Ramos (cell line): ENCODE measurements at regions not wholly inside any gene's neighbourhood (a gene's known extent, or its start where the extent isn't known, plus 50 kb on each side); places are given as distances from the start of the nearest gene placed in this dataset.
"Not testable (repeated sequence)": the region's sequence is repeated elsewhere in the genome, so short reads cannot be mapped to it uniquely, and the experiment has no call there.

Source experiments
- in situ Hi-C: fragments of 300-500 bp; cut with MboI; formaldehyde crosslinking; loops from one replicate; pipeline ENCODE4 v1.14.3; 2022; ENCODE audit warnings: low sequenced_read_pairs; ENCODE audit not compliant: unreplicated experiment

DNA sequence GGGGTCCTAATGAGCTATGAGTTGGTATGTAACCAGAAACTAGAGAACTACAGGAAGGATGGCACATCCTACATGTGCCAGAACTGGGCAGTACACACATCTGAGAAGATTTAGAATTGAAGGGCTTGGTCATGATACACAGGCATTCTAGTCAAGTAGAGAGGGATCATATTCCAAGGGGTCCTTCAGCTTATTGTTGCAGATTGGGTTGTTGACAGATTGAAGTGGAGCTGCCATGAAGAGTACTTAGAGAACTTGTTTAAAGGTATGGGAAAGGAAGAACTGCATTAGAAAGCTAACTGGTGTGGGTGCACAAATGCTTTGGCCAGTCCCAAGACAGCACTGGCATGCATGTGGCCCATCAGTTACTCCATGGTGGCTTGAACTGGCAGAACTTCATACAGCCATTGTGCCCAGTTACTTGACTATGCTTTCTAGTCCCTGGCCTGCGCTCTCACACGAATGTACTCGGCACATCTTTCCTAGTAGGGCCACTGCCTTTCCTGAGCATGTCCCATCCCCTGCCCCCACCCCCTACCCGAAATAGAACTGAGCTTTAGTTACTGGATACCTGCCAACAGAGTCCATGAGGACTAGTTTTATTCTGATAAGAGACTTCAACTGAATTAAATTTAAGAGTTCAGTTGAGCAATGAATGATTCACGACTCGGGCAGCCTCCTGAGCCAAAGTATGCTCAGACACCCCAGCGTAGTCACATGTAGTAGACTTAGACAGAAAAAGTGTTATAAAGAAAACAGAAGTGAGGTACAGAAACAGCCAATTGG lies 64.0 kb downstream of the CCNG2 start:
- in situ Hi-C loops = no loop called here

DNA sequence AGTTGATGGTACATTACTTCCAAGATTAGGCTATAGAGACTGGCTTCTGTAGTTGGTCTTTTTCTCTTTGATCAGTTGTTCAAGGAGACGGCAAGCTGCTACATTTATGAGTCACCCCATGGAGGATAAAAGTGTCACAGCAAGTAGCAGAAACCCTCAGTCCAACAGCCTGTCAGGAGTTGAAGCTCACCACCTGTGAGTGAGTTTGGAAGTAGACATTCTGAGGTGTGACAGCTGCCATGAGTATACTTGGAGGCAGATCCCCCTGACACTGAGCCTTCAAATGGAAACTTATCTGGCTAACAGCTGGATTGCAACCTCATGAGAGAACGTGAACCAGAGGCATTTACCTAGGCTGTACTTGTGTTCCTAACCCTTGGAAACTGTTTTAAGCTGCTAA lies 68.0 kb downstream of the CCNG2 start:
- in situ Hi-C loops = no loop called here

DNA sequence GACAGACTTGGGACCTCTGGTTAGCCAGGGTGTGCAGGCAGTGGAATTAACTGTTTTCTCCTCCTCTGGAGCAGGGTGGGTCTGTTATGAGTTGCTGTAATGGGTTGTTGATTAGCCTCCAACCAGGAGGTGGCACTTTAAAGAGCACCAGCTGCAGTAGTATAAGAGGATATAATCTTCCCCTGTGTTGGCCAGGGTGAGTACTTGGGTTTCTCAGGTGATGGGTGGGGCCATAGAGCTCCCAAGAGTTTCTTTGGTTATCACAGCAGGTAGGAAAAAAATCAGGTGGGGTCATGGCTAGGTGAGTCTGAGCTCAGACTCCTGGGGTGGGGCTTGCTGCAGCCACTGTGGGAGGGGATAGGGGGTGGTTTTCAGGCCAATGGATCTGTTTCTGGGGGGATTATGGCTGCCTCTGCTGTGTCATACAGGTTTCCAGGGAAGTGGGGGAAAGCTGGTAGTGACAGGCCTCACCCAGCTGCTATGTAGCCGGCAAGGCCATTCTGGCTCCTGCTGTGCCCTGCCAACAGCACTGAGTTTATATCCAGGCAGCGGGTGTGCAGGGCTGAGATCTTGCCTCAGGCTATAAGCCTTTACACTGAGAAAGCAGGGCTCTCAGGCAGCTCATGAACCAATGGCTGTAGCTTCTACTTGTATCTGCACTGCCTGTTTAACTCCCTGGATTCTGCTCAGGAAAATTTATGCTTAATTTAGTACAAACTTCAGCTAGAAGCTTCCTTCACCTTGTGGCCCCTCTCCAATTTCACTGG lies 70.1 kb downstream of the CCNG2 start:
- in situ Hi-C loops = no loop called here

DNA sequence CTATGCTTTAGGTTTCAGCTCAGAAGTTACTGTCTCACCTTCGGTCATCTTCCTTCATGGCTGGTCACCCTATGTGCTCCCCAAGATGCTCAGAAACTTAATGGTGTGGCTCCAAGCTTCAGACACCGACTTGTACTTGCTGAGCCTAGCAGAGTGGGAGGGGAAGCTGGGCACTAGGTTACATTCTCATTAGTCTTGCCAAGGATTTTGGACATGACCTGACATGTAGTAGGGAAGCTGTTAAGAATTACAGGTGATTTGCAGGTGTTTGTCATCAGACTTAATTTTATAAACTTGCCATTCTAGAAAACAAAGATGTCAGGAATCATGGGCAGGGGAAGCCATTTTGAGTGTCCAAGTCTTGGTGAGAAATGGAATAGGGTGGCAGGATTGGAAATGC lies 72.4 kb downstream of the CCNG2 start:
- in situ Hi-C loops = no loop called here

DNA sequence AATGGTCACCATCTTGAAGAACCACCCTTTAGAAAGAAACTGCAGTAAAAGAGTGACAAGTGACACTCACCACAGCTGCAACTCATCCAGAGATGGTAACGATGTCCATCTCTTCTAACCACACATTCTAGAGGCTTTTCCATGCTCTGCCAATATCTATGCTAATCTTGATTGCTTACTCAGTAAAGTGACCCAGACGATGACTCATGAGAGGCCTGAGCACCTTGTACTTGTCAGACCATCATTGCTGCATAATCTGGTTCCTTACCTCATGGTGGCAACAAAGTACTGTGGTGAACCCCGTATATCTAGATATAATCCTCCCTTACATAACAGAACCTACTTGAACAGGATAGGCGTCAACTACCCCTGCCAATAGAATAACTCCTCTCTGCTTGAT lies 75.6 kb downstream of the CCNG2 start:
- in situ Hi-C loops = no loop called here

DNA sequence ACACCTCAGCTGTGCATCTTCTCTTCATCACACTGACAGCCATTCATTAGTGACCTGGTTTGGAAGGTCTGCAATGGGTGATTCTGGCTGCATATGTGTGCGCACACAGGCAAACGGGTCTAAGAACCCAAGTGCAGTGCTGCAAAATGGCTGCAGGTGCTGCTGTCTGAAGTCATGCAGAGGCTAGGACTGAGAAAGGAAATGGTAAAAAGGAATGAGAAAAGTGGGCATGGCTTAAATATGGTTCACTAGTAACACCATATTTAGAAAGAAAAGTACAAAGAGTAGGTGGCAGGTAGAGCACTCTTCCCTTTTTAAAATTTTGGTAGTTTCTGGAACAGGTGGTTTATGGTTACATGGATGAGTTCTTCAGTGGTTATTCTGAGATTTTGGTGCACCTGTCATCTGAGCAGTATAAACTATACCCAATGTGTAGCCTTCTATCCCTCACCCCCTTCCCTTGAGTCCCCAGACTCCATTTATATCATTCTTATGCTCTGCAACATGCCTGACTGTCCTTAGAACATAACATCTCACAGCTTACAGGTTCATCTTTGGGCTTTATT lies 78.4 kb downstream of the CCNG2 start:
- in situ Hi-C loops = no loop called here

DNA sequence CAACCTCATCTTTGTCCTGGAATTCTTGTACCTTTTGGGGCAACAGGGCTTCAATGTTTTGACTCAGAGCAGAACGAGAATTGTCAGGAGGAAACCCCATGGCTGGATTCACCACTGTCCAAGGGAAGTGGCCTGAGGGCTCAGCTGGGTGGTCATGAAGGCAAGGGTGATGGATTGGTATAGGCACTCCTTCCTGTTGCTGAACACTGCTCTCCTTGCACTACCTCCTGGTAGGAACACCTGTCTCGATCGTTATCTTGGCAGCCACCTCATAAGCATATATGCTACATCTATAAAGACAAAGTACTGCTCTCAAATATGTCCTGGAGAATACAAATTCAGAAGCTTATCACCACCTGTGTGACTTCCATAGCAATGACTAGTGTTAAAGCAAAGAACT lies 79.8 kb downstream of the CCNG2 start:
- in situ Hi-C loops = no loop called here

DNA sequence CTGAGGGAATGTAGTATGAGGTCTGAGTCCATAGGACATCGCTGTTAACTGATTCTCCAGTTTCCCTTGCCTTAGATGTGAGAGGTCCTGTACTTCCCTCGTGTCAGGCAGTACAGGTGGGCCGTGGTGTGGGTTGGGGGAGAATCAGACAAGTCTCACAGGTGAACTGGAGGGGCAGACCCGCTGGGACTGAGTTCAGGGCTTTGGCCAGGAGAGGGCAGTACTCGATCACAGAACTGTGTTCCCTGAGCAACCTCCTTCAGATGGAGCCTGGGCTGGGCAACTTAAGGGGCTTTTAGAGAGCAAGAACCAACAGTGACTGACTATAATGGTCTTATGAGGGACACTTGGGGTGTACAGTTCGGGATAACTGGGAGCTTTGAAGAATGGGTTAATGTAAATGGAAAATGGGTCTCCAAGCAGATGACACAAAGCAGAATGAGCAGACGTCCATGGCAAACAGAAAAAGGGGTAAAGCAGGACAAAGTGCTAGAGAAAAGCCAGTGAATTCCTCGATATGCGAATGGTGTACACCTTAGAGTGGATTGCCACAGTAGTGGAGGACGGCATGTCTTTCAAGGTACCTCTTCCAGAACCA lies 83.6 kb downstream of the CCNG2 start:
- in situ Hi-C loops = no loop called here

DNA sequence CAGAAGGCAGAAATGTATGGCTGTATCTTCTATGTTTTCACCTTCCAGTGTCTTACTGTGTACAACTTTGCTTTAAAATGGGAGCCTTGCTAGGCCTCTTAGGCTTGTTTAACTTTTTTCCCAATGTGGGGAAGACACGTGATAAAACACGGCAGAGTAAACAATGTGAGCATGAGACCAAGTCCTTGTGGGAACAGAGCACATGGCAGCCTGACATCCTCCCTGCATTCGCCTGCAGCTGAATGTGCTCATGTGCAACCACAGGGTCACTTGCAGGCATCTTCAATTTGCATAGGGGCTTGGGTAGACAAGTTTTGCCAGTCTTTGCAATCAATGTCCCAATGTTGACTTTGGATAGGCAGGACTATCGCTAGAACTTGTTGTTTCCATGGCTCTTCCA lies 91.8 kb downstream of the CCNG2 start:
- in situ Hi-C loops = no loop called here

DNA sequence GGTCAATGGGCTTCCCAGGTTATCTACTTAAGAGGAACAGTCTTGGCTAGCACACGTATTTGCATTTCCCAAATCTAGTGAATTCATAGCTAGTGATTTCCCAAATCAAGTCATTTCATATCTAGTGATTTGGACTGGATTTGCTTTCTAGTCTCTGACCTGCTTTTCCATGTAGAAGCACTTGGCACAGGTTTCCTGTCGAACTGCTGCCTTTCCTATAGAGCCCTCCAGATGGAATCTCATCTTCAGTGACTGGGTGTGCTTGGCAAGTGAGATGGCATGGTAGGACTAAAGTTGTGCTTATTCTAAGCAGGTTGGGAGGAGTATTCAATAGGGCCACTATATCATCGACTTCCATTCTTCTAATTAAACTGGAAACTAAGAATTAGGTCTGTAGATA lies 94.7 kb downstream of the CCNG2 start:
- in situ Hi-C loops = no loop called here

DNA sequence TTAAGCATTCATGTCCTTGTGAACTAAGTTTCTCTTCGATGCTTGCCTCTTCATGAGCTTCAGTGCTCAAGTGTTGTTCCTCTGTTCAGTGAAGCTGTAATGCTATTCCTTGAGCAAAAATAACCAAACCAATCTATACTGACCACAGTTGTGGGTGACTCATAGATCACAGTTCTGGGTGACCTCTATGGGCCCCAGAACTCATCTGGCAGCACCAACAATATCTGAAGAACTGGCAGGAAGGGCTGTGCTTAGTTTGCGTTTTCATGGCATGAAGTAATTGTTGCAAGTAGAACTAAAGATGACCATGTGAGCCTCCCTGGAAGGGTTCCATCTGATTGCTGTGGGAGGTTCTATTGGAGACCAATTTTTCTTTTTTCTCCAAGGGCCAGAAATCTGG lies 106.2 kb downstream of the CCNG2 start:
- in situ Hi-C loops = no loop called here

DNA sequence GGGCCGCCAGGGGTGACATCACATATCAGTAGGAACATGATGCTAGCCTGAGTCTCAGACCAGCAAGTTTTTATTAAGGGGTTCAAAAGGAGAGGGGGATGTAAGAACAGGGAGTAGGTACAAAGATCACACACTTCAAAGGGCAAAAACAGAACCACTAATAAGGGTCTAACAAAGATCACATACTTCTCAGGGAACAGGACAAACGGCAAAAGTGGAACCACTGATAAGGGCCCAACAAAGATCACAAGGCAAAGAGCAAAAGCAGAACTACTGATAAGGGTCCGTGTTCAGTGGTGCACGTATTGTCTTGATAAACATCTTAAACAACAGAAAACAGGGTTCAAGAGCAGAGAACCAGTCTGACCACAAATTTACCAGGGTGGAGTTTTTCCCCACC lies 107.0 kb downstream of the CCNG2 start:
- in situ Hi-C loops = not testable (repeated sequence)

DNA sequence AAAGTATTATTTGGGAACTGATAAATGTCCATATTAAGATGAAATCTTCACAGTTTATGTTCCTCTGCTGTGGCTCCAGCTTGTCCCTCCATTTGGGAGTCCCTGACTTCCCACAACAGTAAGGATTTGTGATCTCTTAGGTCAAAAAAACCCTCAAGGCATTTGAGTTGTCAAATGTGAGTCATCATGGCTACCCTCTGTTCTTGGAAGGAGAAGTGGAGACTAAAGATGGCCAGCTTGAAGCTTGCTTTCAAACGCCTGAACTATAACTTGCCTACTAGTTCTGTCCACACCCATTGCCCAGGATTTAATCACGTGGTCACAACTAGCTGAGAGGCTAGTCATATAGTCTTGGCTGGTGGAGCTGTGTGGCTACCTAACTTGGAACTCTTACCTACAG lies 107.8 kb downstream of the CCNG2 start:
- in situ Hi-C loops = no loop called here

DNA sequence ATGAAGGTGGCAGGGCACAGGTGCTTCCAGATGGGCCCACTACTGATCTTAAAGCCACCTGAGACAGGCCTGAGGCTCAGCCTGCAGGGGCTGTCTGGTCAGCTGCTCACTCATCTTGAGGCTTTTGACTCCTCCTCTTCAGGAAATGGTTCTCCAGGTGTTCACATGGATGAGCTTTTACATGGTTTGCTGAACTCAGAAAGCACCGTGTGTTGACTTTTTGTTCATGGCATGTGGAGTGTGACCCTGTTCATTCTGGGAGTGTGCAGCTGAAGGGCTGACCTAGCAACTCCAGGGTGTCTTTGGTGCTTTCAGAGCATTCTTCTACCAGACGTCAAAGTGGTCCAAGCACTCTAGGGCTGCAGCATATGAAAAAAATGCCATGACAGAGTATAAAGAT lies 111.1 kb downstream of the CCNG2 start:
- in situ Hi-C loops = no loop called here

DNA sequence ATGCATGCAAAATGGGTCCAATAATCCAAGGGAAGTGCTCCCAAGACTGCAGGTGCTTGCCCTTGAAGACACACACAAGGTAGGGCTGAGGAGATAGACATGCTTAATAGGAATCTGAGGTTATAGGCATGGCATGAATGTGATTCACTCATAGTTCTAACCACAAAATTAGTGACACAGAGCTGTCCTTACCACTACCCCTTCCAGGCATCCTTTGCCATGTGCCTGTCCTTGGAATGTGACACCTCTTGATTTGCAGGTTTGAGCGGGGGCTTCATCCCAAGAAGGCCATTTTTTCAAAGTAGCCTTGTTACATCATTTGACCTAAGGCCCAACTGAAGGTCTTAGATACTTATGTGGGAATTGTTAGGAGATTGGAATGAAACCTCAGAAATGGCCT lies 112.5 kb downstream of the CCNG2 start:
- in situ Hi-C loops = no loop called here

DNA sequence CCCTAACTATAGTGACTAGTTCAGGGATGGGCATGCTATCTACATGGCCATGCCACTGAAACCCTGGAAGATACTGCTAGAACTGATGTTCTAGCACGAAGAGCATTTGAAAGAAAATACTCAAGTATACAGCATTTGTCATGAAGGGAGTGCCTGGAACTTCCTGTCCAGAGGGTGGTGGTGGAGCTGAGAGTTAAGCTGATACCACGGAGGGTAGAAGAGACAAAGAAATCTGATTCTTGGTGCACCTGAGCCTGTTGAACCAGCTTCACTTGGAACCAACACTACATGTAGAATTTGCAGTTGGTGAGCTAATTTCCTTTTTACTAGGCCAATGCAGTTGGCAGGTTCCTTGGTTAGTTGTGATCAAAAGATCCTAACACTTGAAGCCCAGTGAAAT lies 116.4 kb downstream of the CCNG2 start:
- in situ Hi-C loops = no loop called here

DNA sequence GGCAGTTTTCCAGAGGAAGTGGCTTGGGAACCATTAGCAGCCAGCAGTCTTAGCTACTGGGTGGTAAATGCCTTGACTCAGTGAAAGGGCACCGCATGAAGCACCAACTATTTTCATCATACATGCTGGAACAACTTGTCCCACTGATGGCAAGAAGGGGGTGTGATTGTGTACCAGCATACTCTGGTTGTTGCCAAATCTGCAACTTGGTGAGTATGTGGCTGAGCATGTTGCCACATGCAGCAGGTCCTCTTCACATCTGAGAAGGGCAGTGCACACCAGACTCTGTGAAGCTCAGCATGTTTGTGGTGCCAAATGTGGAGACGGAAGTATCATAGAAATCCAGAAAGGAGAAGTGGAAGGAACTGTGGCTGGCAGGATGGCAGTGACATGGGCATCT lies 122.1 kb downstream of the CCNG2 start:
- in situ Hi-C loops = not testable (repeated sequence)

DNA sequence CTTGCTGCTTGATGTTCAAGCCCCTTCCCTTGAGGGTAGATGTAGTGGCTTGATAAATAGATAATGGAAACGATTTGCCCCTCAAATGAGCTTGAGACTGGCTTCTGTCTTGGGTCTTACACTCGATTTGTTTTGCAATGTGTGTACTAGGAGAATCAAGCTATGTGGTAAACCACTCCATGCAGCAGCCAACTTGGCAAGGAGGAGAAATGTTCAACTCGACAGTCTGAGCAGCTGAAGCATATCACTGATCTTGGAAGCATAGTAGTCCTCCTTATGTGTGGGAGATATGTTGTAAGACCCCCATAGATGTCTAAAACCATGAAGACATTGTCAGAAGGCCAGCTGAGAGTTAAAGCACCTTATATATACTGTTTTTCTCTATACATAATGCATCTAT lies 125.3 kb downstream of the CCNG2 start:
- in situ Hi-C loops = no loop called here

DNA sequence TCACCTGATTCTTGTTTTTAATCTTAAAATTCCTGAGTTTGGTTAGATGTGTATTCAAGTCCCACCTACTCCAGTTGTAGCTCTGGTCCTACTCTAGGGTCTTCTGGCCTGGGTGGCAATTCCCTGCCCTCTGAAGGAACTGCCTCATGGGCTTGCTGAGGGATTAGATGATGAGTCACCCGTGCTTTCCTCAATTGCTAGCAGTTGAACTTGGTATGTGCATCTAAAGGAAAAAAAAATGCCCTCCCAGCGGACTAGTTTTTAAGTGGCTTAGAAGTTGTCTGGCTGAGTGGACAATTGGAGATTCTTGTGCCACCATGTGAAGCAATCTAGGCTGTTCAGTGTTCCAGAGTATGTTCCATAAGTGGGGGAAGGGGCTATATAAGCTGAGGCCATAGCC lies 127.0 kb downstream of the CCNG2 start:
- in situ Hi-C loops = no loop called here

DNA sequence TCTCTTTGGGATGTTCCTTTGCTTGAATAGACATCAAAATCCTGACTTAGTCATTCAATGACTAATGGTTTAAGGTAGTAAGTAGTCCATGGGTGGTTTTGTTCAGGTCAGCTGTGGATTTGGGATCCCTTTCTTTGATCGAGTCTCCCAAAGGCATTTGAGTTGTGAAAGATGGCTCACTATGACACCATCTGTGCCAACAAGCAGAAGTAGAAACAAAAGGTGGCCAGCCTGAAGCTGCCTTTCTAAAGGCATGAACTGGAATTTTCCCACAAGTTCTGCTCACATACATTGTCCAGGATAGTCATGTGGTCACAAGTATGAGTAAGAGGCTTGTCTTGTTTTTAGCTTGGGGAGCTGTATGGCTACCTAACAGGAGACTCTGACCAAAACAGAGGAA lies 129.9 kb downstream of the CCNG2 start:
- in situ Hi-C loops = no loop called here

DNA sequence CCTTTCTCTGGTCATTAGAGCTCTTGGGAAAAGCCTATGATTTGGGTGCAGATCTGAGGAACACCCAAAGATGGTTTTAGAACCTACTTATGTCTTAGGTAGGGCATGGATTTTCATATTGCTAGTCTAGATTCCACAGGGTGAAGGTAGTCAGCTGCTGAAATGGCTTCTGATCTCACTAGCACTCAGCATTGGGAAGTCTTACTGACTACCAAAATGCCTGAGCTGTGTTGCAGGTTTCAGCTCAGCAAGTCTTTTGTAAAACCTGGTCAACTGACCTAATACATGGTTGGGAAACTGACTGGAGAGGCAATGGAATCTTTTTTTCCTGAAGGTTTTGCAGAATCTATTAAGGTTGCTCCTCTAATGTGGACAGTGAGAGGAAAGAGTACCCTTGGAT lies 136.4 kb downstream of the CCNG2 start:
- in situ Hi-C loops = no loop called here
